ENCODE measurements at regions not wholly inside any gene's neighbourhood (a gene's known extent, or its start where the extent isn't known, plus 50 kb on each side); places are given as distances from the start of the nearest gene placed in this dataset.
"Not testable (repeated sequence)": the region's sequence is repeated elsewhere in the genome, so short reads cannot be mapped to it uniquely, and the experiment has no call there.

GRCh38 chr13:33659894-33660293 lies 158.1 kb upstream of the RFC3 start:
- no peak for TF ChIP-seq CTCF (IDR thresholded peaks at IDR 0.05; ENCODE audit: unreplicated experiment)
- Mint-ChIP-seq H3K9me3 (ENCODE audit: low read depth, unreplicated experiment) (no peaks in the 10 kb centered on the region), H3K27ac (ENCODE audit: unreplicated experiment) (no peak overlapping the region), H3K4me1 (ENCODE audit: low read depth, unreplicated experiment) (no peaks in the 10 kb centered on the region), H3K36me3 (ENCODE audit: insufficient read depth, unreplicated experiment) (no peaks in the 10 kb centered on the region), H3K27me3 (ENCODE audit: unreplicated experiment) (no peaks in the 10 kb centered on the region), H3K4me3 (ENCODE audit: low read depth, unreplicated experiment) (no peak overlapping the region)
- DNase-seq = no peak
- CTCF ChIA-PET = no interaction called here
- intact Hi-C loops (cut with micrococcal nuclease; ENCODE audit: unreplicated experiment) = no loop called here
- no TSS peak for BruUV-seq (replicated peaks)

DNA sequence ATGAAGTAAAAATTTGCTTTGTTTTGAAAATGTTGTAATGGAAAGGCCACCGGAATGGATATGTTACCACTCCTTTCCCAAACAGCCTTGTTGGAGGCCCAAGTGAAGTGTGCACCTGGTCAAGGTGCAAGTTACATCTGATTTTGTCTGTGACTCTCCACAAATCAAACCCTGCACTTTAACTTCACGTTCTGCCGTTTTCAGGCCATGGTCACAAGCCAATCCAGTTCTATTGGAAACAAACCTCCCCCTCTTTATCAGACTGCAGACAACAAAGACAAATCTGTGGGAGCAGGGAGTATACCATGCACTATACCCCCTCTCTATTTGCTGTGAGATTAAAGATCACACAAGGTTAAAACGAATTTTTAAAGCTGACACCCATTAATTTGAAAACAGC lies 155.6 kb upstream of the RFC3 start:
- intact Hi-C loops (cut with micrococcal nuclease; ENCODE audit: unreplicated experiment) = no loop called here
- CTCF ChIA-PET = no interaction called here
- Mint-ChIP-seq H3K4me1 (ENCODE audit: low read depth, unreplicated experiment) (no peaks in the 10 kb centered on the region), H3K27ac (ENCODE audit: unreplicated experiment) (no peak overlapping the region), H3K4me3 (ENCODE audit: low read depth, unreplicated experiment) (no peak overlapping the region), H3K9me3 (ENCODE audit: low read depth, unreplicated experiment) (no peaks in the 10 kb centered on the region), H3K36me3 (ENCODE audit: insufficient read depth, unreplicated experiment) (no peaks in the 10 kb centered on the region), H3K27me3 (ENCODE audit: unreplicated experiment) (no peaks in the 10 kb centered on the region)
- no peak for DNase-seq
- TF ChIP-seq CTCF (IDR thresholded peaks at IDR 0.05; ENCODE audit: unreplicated experiment) = no peak
- BruUV-seq (replicated peaks) = no TSS peak

- Mint-ChIP-seq H3K27ac (ENCODE audit: unreplicated experiment) (no peak overlapping the region), H3K4me1 (ENCODE audit: low read depth, unreplicated experiment) (no peaks in the 10 kb centered on the region), H3K36me3 (ENCODE audit: insufficient read depth, unreplicated experiment) (no peaks in the 10 kb centered on the region), H3K27me3 (ENCODE audit: unreplicated experiment) (no peaks in the 10 kb centered on the region), H3K4me3 (ENCODE audit: low read depth, unreplicated experiment) (no peak overlapping the region), H3K9me3 (ENCODE audit: low read depth, unreplicated experiment) (no peaks in the 10 kb centered on the region)
- DNase-seq = no peak
- intact Hi-C loops (cut with micrococcal nuclease; ENCODE audit: unreplicated experiment) = no loop called here
- no TSS peak for BruUV-seq (replicated peaks)
- no peak for TF ChIP-seq CTCF (IDR thresholded peaks at IDR 0.05; ENCODE audit: unreplicated experiment)
- CTCF ChIA-PET = interaction anchor here (0.9 kb wide), 1 partner anchor 15 kb away, joined by 3 read pairs; no protein-coding TSS in a partner anchor
Observed at GRCh38 chr13:33665626-33666175, 152.2 kb upstream of the RFC3 start.

- TF ChIP-seq CTCF (IDR thresholded peaks at IDR 0.05; ENCODE audit: unreplicated experiment) = no peak
- intact Hi-C loops (cut with micrococcal nuclease; ENCODE audit: unreplicated experiment) = no loop called here
- CTCF ChIA-PET = no interaction called here
- H3K36me3 Mint-ChIP-seq (ENCODE audit: insufficient read depth, unreplicated experiment) = peaks cover 7% of the 10 kb centered on the region
- H3K4me1 Mint-ChIP-seq (ENCODE audit: low read depth, unreplicated experiment) = peaks cover 16% of the 10 kb centered on the region
- BruUV-seq (replicated peaks) = no TSS peak
- no peak overlapping the region for H3K27ac Mint-ChIP-seq (ENCODE audit: unreplicated experiment)
- no peaks in the 10 kb centered on the region for H3K9me3 Mint-ChIP-seq (ENCODE audit: low read depth, unreplicated experiment)
- no peak overlapping the region for H3K4me3 Mint-ChIP-seq (ENCODE audit: low read depth, unreplicated experiment)
- no peaks in the 10 kb centered on the region for H3K27me3 Mint-ChIP-seq (ENCODE audit: unreplicated experiment)
- no peak for DNase-seq
Observed at GRCh38 chr13:33671560-33671959, 146.4 kb upstream of the RFC3 start.

GRCh38 chr13:33672022-33672421 lies 145.9 kb upstream of the RFC3 start:
- H3K27ac Mint-ChIP-seq (ENCODE audit: unreplicated experiment); H3K4me3 Mint-ChIP-seq (ENCODE audit: low read depth, unreplicated experiment); CTCF ChIA-PET: not testable (repeated sequence)

More at GRCh38 chr13:33672022-33672421, 145.9 kb upstream of the RFC3 start:
- BruUV-seq (replicated peaks); H3K9me3 Mint-ChIP-seq (ENCODE audit: low read depth, unreplicated experiment); DNase-seq; H3K27me3 Mint-ChIP-seq (ENCODE audit: unreplicated experiment); intact Hi-C loops (cut with micrococcal nuclease; ENCODE audit: unreplicated experiment); H3K36me3 Mint-ChIP-seq (ENCODE audit: insufficient read depth, unreplicated experiment): not testable (repeated sequence)
- peaks cover 21% of the 10 kb centered on the region for H3K4me1 Mint-ChIP-seq (ENCODE audit: low read depth, unreplicated experiment)

All from Calu3 (cell line).